Tibial artery (tissue), 4 donors: ENCODE measurements at regions not wholly inside any gene's neighbourhood (a gene's known extent, or its start where the extent isn't known, plus 50 kb on each side); places are given as distances from the start of the nearest gene placed in this dataset.

Experiments used
- DNase-seq, 2 donors: peaks; one replicate each; pipeline ENCODE4 v3.0.0-alpha.2; 2019
- H3K27ac ChIP-seq, 2 donors: fragments of 200-600 bp; sonication (generic) in 1 of 2; 1 replicate in 1 of 2; 2 replicates in 1 of 2; pipeline ENCODE4 v1.5.1; 2018 to 2019; ENCODE audit warnings: mild to moderate bottlenecking in 1 of 2
- H3K27me3 ChIP-seq, 2 donors: fragments of 200-600 bp; sonication (generic) in 1 of 2; one replicate each; pipeline versions ENCODE4 v1.5.1 to v1.6.0; 2016 to 2019
- H3K36me3 ChIP-seq, 3 donors: fragments of 200-600 bp; sonication (generic) in 2 of 3; one replicate each; pipeline ENCODE4 v1.5.1; 2016 to 2019; ENCODE audit warnings: mild to moderate bottlenecking in 2 of 3
- H3K4me1 ChIP-seq, 4 donors: fragments of 200-600 bp; sonication (generic) in 2 of 4; 1 replicate in 3 of 4; 2 replicates in 1 of 4; pipeline ENCODE4 v1.5.1; 2016 to 2019
- H3K4me3 ChIP-seq, 2 donors: fragments of 200-600 bp; sonication (generic) in 1 of 2; 1 replicate in 1 of 2; 2 replicates in 1 of 2; pipeline ENCODE4 v1.5.1; 2018 to 2019; ENCODE audit warnings: mild to moderate bottlenecking in 2 of 2
- H3K9me3 ChIP-seq, 3 donors: fragments of 200-600 bp; sonication (generic) in 1 of 3; one replicate each; pipeline ENCODE4 v1.5.1; 2016 to 2019
- CTCF ChIP-seq, 2 experiments: fragments of 200-600 bp in 1 of 2; fragments of 450-650 bp in 1 of 2; IDR thresholded peaks; one replicate each; pipeline ENCODE4 v1.5.1; 2017 to 2019; ENCODE audit warnings: antibody characterized with exemption in 2 of 2, mild to moderate bottlenecking in 1 of 2, moderate library complexity in 1 of 2
- intact Hi-C: fragments of 100-400 bp; cut with DNase I; formaldehyde crosslinking; loops from one replicate; pipeline ENCODE4 v1.15.0; 2023; ENCODE audit warnings: low total_unique reads

DNA sequence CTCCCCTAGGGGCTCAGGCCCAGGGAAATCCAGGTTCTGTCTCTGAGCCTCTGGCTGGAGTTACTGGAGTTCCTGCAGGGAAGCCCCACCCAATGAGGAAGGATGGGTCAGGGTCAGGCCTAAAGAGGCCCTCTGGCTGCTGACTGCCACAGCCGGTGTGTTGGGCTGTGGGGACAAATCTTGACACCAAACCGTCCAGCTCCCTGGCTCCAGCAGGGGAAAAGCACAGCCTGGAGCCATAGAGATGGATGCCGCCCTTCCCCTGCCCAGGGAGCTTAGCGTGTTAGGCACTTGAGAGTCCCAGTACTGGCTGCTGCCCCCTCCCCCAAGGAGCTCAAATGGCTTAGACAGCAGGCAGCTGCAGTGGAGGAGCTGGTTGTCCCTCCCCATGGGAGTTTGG is 321.3 kb upstream of the LCORL start:
- no peak for TF ChIP-seq CTCF (IDR thresholded peaks at IDR 0.05)
- no peaks in the 10 kb centered on the region for H3K4me1 ChIP-seq
- no peaks in the 10 kb centered on the region for H3K36me3 ChIP-seq
- H3K4me3 ChIP-seq: no peak overlapping the region
- H3K27me3 ChIP-seq: no peaks in the 10 kb centered on the region
- no peak overlapping the region for H3K27ac ChIP-seq
- intact Hi-C loops: no loop called here
- no peak for DNase-seq
- H3K9me3 ChIP-seq: peaks cover 0 to 3% (median 0%) of the 10 kb centered on the region in 3 donors

DNA sequence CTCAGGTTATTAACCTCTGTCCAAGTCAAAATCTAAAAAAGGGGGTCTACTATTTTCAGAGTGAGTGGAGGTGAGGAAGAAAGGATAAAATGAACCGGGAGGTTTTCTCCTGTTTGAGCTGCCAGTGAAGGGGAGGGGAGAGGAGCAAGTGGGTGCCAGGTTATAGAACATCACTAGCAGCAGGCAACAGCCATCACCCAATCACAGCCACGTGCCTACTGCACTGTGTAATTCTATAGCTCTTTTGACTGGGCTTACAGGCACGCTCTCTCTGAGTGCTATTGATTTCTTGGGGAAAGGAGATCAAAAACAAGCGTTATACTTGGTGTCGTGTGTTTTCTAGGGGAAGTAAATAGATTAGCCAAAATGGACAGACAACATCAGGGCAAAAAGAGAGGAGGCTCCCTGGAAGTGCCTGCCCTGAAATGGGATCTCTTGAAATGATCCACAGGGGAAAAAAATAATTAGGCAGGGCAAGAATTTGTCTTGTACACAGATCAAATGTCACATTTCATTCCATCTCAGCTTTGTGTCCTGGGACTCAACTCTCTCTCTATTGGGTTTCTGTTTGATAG is 300.5 kb upstream of the LCORL start:
- no peaks in the 10 kb centered on the region for H3K27me3 ChIP-seq
- DNase-seq: no peak
- no peak overlapping the region for H3K4me3 ChIP-seq

DNA sequence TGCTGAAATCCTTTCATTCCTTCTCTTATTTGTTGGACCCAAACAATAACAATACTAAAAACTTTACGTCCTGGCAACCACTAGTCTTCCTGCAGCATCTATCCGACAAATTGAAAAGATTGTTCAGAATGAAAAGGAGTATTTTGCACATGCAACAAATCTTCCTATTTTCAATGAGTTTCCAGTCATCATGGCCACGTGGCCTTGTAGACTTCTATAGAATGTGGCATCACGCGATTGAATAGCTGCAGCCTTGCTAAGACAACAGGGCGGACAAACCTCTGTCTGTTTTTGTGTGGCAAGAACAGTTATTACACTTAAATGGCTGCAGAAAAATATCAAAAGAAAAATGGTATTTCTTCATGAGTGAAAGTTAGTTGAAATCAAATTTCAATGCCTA is 297.9 kb upstream of the LCORL start:
- Histone ChIP-seq H3K27me3 (no peaks in the 10 kb centered on the region), H3K27ac (no peak overlapping the region), H3K36me3 (no peaks in the 10 kb centered on the region), H3K9me3 (no peaks in the 10 kb centered on the region), H3K4me1 (no peaks in the 10 kb centered on the region), H3K4me3 (no peak overlapping the region)
- DNase-seq: no peak
- no peak for TF ChIP-seq CTCF (IDR thresholded peaks at IDR 0.05)
- intact Hi-C loops: no loop called here

More for the DNA sequence above, 300.5 kb upstream of the LCORL start:
- H3K27ac ChIP-seq: no peak overlapping the region
- no peaks in the 10 kb centered on the region for H3K4me1 ChIP-seq
- intact Hi-C loops: no loop called here
- no peaks in the 10 kb centered on the region for H3K36me3 ChIP-seq
- no peaks in the 10 kb centered on the region for H3K9me3 ChIP-seq
- no peak for TF ChIP-seq CTCF (IDR thresholded peaks at IDR 0.05)

GRCh38 chr4:18318682-18319388 is 297.3 kb upstream of the LCORL start:
- Histone ChIP-seq H3K36me3 (no peaks in the 10 kb centered on the region), H3K27ac (no peak overlapping the region), H3K4me1 (no peaks in the 10 kb centered on the region), H3K4me3 (no peak overlapping the region), H3K27me3 (no peaks in the 10 kb centered on the region), H3K9me3 (no peaks in the 10 kb centered on the region)
- intact Hi-C loops: no loop called here
- TF ChIP-seq CTCF (IDR thresholded peaks at IDR 0.05): no peak
- DNase-seq: no peak

DNA sequence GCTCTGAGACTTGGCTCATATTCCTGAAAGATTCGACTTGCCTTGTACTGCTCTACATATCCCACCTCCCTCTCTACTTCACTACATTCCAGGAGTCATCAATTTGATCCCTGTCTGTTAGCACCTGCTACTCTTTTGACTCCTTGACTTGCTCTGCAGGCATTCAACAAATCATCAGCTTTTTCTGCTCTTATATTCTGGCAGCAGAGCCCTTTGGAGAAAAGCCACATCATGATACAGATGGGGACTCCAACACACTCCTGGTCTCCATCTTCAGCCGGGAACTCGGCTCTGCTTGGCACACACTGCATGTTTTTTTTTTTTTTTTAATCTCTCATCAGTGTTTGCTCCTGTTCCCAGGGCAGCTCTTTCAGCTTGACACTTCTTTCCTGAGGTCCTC is 293.2 kb upstream of the LCORL start:
- Histone ChIP-seq H3K4me1 (no peaks in the 10 kb centered on the region), H3K36me3 (no peaks in the 10 kb centered on the region), H3K27me3 (no peaks in the 10 kb centered on the region), H3K27ac (no peak overlapping the region), H3K9me3 (no peaks in the 10 kb centered on the region), H3K4me3 (no peak overlapping the region)
- intact Hi-C loops: no loop called here
- no peak for TF ChIP-seq CTCF (IDR thresholded peaks at IDR 0.05)
- no peak for DNase-seq
